Large intestine (tissue), 3 donors: ENCODE measurements at regions not wholly inside any gene's neighbourhood (a gene's known extent, or its start where the extent isn't known, plus 50 kb on each side); places are given as distances from the start of the nearest gene placed in this dataset.
"Not testable (repeated sequence)": the region's sequence is repeated elsewhere in the genome, so short reads cannot be mapped to it uniquely, and the experiment has no call there.

Source experiments
- DNase-seq, 2 donors: peaks; one replicate each; pipeline versions ENCODE4 v3.0.0 to v3.0.0-alpha.2; 2013
- H3K27ac ChIP-seq: one replicate; pipeline ENCODE4 v1.5.1; 2013; ENCODE audit warnings: low read length
- H3K27me3 ChIP-seq: 2 replicates; pipeline ENCODE4 v1.6.1; 2013; ENCODE audit warnings: low read length; ENCODE audit not compliant: control insufficient read depth, insufficient read depth
- H3K36me3 ChIP-seq: 2 replicates; pipeline ENCODE4 v1.6.1; 2013; ENCODE audit warnings: low read length; ENCODE audit not compliant: control insufficient read depth, insufficient read depth
- H3K4me1 ChIP-seq: one replicate; pipeline ENCODE4 v1.6.1; 2013; ENCODE audit warnings: low read length; ENCODE audit not compliant: control insufficient read depth, insufficient read depth
- H3K4me3 ChIP-seq: one replicate; pipeline ENCODE4 v1.5.1; 2013; ENCODE audit warnings: low read length
- H3K9me3 ChIP-seq: one replicate; pipeline ENCODE4 v1.6.1; 2013; ENCODE audit warnings: mild to moderate bottlenecking, low read depth, low read length, moderate library complexity; ENCODE audit not compliant: control insufficient read depth
- WGBS: methylation state at CpG from one replicate; pipeline ENCODE4 v1.1.5; 2013; ENCODE audit warnings: low lambda C conversion rate; ENCODE audit not compliant: insufficient coverage; 5-methylcytosine and 5-hydroxymethylcytosine counted together

DNA sequence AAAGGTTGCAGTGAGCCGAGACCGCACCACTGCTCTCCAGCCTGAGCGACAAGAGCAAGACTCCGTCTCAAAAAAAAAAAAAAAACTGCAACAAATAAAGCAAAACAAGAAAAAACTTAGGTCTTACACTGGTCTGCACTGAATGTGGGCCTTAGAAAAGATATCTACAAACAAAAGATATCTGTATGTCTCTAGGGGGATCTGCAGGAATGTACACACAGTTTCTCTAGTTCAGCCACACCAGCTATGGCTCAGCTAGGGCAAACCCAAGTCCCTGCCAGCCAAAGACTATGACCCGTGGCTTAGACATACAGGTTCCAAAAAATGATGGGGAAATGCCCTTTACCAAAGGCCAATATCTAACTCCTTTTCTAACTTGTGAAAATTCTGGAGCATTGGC lies 202.4 kb upstream of the KAZN start:
- WGBS: no CpG with 5 or more reads among the region's 5 CpGs
- DNase-seq: no peak
- Histone ChIP-seq H3K4me1 (no peaks in the 10 kb centered on the region), H3K27me3 (no peaks in the 10 kb centered on the region), H3K27ac (no peak overlapping the region), H3K9me3 (no peaks in the 10 kb centered on the region), H3K4me3 (no peak overlapping the region), H3K36me3 (no peaks in the 10 kb centered on the region)

- H3K4me3 ChIP-seq: no peak overlapping the region
- no peak for DNase-seq
- no peaks in the 10 kb centered on the region for H3K36me3 ChIP-seq
- H3K4me1 ChIP-seq: no peaks in the 10 kb centered on the region
- WGBS: no CpG with 5 or more reads among the region's 13 CpGs
- H3K9me3 ChIP-seq: no peaks in the 10 kb centered on the region
- no peaks in the 10 kb centered on the region for H3K27me3 ChIP-seq
- H3K27ac ChIP-seq: no peak overlapping the region
These were observed 194.4 kb upstream of the KAZN start for GRCh38 chr1:14403961-14404645.

GRCh38 chr1:14404862-14405301 lies 193.6 kb upstream of the KAZN start:
- WGBS: no CpG with 5 or more reads among the region's 1 CpG
- Histone ChIP-seq H3K4me3 (no peak overlapping the region), H3K36me3 (no peaks in the 10 kb centered on the region), H3K4me1 (no peaks in the 10 kb centered on the region), H3K9me3 (no peaks in the 10 kb centered on the region), H3K27me3 (no peaks in the 10 kb centered on the region), H3K27ac (no peak overlapping the region)
- peak in 1 of 2 donors; percentile 6 for DNase-seq

DNA sequence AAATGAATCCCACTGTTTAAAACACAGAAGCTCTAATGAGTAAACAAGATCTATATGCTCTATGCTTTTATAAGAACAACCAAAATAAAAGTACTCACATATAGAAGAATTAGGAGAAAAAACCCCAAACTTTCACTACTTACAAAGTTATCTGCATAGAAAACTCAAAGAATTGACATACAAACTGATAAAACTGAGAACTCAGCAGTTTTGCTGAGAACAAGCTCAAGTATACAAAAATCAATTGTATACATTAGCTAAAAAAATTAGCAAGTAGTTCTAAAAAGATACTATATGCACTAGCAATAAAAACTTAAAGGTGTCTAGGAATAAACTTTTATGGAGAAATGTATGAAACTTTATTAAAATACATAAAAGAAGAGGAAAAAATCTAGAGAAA lies 186.2 kb upstream of the KAZN start:
- Histone ChIP-seq H3K9me3 (no peaks in the 10 kb centered on the region), H3K36me3 (no peaks in the 10 kb centered on the region), H3K27ac (no peak overlapping the region), H3K4me3 (no peak overlapping the region), H3K4me1 (no peaks in the 10 kb centered on the region), H3K27me3 (no peaks in the 10 kb centered on the region)
- no peak for DNase-seq

- Histone ChIP-seq H3K27me3 (no peaks in the 10 kb centered on the region), H3K9me3 (no peaks in the 10 kb centered on the region), H3K36me3 (no peaks in the 10 kb centered on the region), H3K4me1 (no peaks in the 10 kb centered on the region), H3K4me3 (no peak overlapping the region), H3K27ac (no peak overlapping the region)
- 100% methylated on average over 1 of the region's 5 CpGs for WGBS
- DNase-seq: no peak
These were observed 184.5 kb upstream of the KAZN start for GRCh38 chr1:14413819-14414490.

- Histone ChIP-seq H3K27ac (no peak overlapping the region), H3K4me3 (no peak overlapping the region), H3K27me3 (no peaks in the 10 kb centered on the region), H3K36me3 (no peaks in the 10 kb centered on the region), H3K4me1 (no peaks in the 10 kb centered on the region), H3K9me3 (peaks cover 2% of the 10 kb centered on the region)
- WGBS: no CpG with 5 or more reads among the region's 3 CpGs
- DNase-seq: no peak
These were observed 183.1 kb upstream of the KAZN start for GRCh38 chr1:14415396-14415795.

- not testable (repeated sequence) for H3K36me3 ChIP-seq
- no CpG with 5 or more reads among the region's 15 CpGs for WGBS
These were observed 178.7 kb upstream of the KAZN start for GRCh38 chr1:14419778-14420218.

GRCh38 chr1:14420686-14421085 lies 177.8 kb upstream of the KAZN start:
- H3K4me3 ChIP-seq: no peak overlapping the region
- peaks cover 7% of the 10 kb centered on the region for H3K9me3 ChIP-seq
- H3K27ac ChIP-seq: no peak overlapping the region
- DNase-seq: no peak
- no peaks in the 10 kb centered on the region for H3K36me3 ChIP-seq
- no CpG with 5 or more reads among the region's 26 CpGs for WGBS
- no peaks in the 10 kb centered on the region for H3K27me3 ChIP-seq
- H3K4me1 ChIP-seq: no peaks in the 10 kb centered on the region

More at GRCh38 chr1:14419778-14420218, 178.7 kb upstream of the KAZN start:
- H3K27ac ChIP-seq, DNase-seq, H3K9me3 ChIP-seq, H3K27me3 ChIP-seq, H3K4me3 ChIP-seq, H3K4me1 ChIP-seq: not testable (repeated sequence)

DNA sequence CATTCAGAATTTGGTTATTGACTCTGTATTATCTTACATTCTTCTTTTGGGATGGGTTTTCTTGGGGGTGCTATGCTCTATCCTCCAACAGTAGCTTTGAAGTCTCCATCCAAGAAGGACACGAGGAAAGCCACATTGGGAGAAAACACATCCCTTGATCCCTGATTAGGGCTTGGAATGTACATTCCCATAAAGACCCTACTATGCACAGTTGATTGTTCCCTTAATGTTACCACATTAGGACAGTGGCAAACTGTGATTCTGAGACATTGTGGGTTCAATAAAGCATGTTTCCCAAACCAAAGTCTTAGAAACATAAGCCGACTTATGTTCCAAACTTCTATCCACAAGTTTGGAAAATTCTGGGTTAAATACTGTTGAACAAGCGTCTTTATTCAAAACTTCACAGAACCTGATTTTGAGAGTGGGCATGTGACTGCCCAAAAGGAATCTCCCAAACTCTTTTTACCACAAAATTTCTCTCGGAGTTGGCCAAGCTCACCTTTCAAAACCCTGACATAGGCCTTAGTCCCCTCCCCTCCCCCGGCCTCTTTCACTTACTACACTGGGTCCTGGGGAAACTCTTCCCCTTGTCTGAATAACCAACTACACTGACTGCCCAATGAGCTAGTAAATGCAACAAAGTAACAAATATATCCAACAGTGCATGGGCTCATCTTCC lies 177.0 kb upstream of the KAZN start:
- peaks cover 7% of the 10 kb centered on the region for H3K9me3 ChIP-seq
- WGBS: 80% methylated on average over 1 of the region's 5 CpGs

DNA sequence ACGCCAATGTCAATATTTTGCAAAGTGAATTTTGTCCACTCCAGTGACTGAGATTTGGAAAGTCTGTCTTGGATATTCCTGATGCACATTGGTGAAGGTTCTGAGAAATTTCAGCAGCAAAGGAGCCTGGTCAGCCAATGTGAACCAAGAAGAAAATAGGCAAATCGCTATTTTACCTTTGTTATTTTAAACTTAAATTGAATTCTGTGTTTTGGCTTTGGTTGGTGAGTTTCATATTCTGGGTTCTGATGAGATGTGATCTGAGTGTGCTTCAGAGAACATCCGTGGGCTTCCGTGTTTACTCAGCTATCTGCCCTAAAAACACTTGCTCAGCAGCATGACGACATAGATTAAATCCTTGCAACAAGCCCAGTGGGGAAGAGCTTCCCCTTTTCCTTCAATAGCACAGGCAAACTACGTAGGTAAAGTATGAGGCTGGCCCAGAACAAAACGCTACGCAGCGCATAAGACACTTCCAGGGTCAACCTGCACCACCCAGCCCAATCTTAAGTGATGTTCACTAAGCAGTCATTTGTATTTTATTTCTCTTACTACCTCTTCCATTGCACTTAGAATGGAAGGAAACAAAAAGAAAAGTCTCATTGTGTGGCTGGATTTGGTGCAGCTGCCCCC lies 176.4 kb upstream of the KAZN start:
- H3K4me1 ChIP-seq: no peaks in the 10 kb centered on the region
- no peaks in the 10 kb centered on the region for H3K36me3 ChIP-seq
- no CpG with 5 or more reads among the region's 9 CpGs for WGBS
- no peak overlapping the region for H3K4me3 ChIP-seq
- H3K27ac ChIP-seq: no peak overlapping the region
- H3K9me3 ChIP-seq: peaks cover 7% of the 10 kb centered on the region
- no peaks in the 10 kb centered on the region for H3K27me3 ChIP-seq
- no peak for DNase-seq

More for the DNA sequence above, 177.0 kb upstream of the KAZN start:
- no peak for DNase-seq
- Histone ChIP-seq H3K27ac (no peak overlapping the region), H3K27me3 (no peaks in the 10 kb centered on the region), H3K4me1 (no peaks in the 10 kb centered on the region), H3K36me3 (no peaks in the 10 kb centered on the region), H3K4me3 (no peak overlapping the region)
